NT2/D1 (cell line): ENCODE measurements at regions not wholly inside any gene's neighbourhood (a gene's known extent, or its start where the extent isn't known, plus 50 kb on each side); places are given as distances from the start of the nearest gene placed in this dataset.

Experiments used
- DNase-seq: peaks from one replicate; pipeline ENCODE4 v3.0.0-alpha.2; 2011; ENCODE audit warnings: low read depth, low spot score
- H3K27me3 ChIP-seq: 2 replicates; pipeline ENCODE4 v1.6.0; 2011; ENCODE audit warnings: mild to moderate bottlenecking; ENCODE audit not compliant: insufficient read length, insufficient read depth
- H3K36me3 ChIP-seq: 2 replicates; pipeline ENCODE4 v1.6.1; 2011; ENCODE audit warnings: mild to moderate bottlenecking, low read length, mixed read lengths; ENCODE audit not compliant: insufficient read depth, insufficient read length
- H3K4me1 ChIP-seq: 2 replicates; pipeline ENCODE4 v1.5.1; 2011; ENCODE audit not compliant: insufficient read depth, insufficient read length
- H3K4me3 ChIP-seq: 2 replicates; pipeline ENCODE4 v1.5.1; 2011; ENCODE audit warnings: low read depth; ENCODE audit not compliant: insufficient read length
- H3K9ac ChIP-seq: 2 replicates; pipeline ENCODE4 v1.6.0; 2011; ENCODE audit warnings: low read depth; ENCODE audit not compliant: insufficient read length
- H3K9me3 ChIP-seq: 2 replicates; pipeline ENCODE4 v1.5.1; 2011; ENCODE audit warnings: mild to moderate bottlenecking, low read length; ENCODE audit not compliant: insufficient read depth
- SUZ12 ChIP-seq: IDR thresholded peaks from 2 replicates; pipeline ENCODE4 v1.6.1; 2011; ENCODE audit not compliant: insufficient read length, insufficient read depth; ENCODE audit errors: extremely low read depth
- YY1 ChIP-seq: IDR thresholded peaks from 2 replicates; pipeline ENCODE4 v1.6.1; 2011; ENCODE audit not compliant: insufficient read length, insufficient read depth
- ZNF274 ChIP-seq: IDR thresholded peaks from 2 replicates; pipeline ENCODE4 v1.6.1; 2011; ENCODE audit warnings: mild to moderate bottlenecking, low read depth, low read length

- Histone ChIP-seq H3K4me1 (no peaks in the 10 kb centered on the region), H3K36me3 (no peaks in the 10 kb centered on the region), H3K4me3 (no peak overlapping the region), H3K9me3 (no peaks in the 10 kb centered on the region), H3K9ac (no peak overlapping the region), H3K27me3 (no peaks in the 10 kb centered on the region)
- TF ChIP-seq YY1, result no peak
- TF ChIP-seq ZNF274, result no peak
- no peak for TF ChIP-seq SUZ12
- no peak for DNase-seq
Measured at GRCh38 chr13:34347784-34348573, 530.0 kb downstream of the RFC3 start.

- Histone ChIP-seq H3K4me3 (no peak overlapping the region), H3K9ac (no peak overlapping the region), H3K9me3 (no peaks in the 10 kb centered on the region), H3K4me1 (no peaks in the 10 kb centered on the region), H3K27me3 (no peaks in the 10 kb centered on the region), H3K36me3 (no peaks in the 10 kb centered on the region)
- DNase-seq, result no peak
- no peak for TF ChIP-seq ZNF274
- no peak for TF ChIP-seq SUZ12
- TF ChIP-seq YY1, result no peak
Measured at GRCh38 chr13:34349091-34349722, 531.3 kb downstream of the RFC3 start.

- DNase-seq, result no peak
- Histone ChIP-seq H3K9me3 (no peaks in the 10 kb centered on the region), H3K9ac (no peak overlapping the region), H3K36me3 (no peaks in the 10 kb centered on the region), H3K4me1 (no peaks in the 10 kb centered on the region), H3K27me3 (no peaks in the 10 kb centered on the region), H3K4me3 (no peak overlapping the region)
- TF ChIP-seq ZNF274 (no peak), SUZ12 (no peak), YY1 (no peak)
Measured at GRCh38 chr13:34350671-34351070, 532.7 kb downstream of the RFC3 start.

GRCh38 chr13:34351134-34351533 is 533.2 kb downstream of the RFC3 start:
- H3K9me3 ChIP-seq, result no peaks in the 10 kb centered on the region
- no peak overlapping the region for H3K4me3 ChIP-seq
- H3K9ac ChIP-seq, result no peak overlapping the region
- DNase-seq, result no peak
- H3K27me3 ChIP-seq, result no peaks in the 10 kb centered on the region
- TF ChIP-seq YY1, result no peak
- no peak for TF ChIP-seq SUZ12
- no peak for TF ChIP-seq ZNF274
- no peaks in the 10 kb centered on the region for H3K4me1 ChIP-seq
- H3K36me3 ChIP-seq, result no peaks in the 10 kb centered on the region

- no peak for TF ChIP-seq SUZ12
- no peak for TF ChIP-seq YY1
- no peak for TF ChIP-seq ZNF274
- Histone ChIP-seq H3K4me1 (no peaks in the 10 kb centered on the region), H3K9ac (no peak overlapping the region), H3K9me3 (no peaks in the 10 kb centered on the region), H3K4me3 (no peak overlapping the region), H3K27me3 (no peaks in the 10 kb centered on the region), H3K36me3 (no peaks in the 10 kb centered on the region)
- no peak for DNase-seq
Measured at GRCh38 chr13:34352958-34353357, 535.0 kb downstream of the RFC3 start.

GRCh38 chr13:34356686-34357434 is 538.9 kb downstream of the RFC3 start:
- no peaks in the 10 kb centered on the region for H3K36me3 ChIP-seq
- no peaks in the 10 kb centered on the region for H3K27me3 ChIP-seq
- no peak overlapping the region for H3K4me3 ChIP-seq
- no peak for TF ChIP-seq SUZ12
- H3K9ac ChIP-seq, result no peak overlapping the region
- no peaks in the 10 kb centered on the region for H3K9me3 ChIP-seq
- H3K4me1 ChIP-seq, result no peaks in the 10 kb centered on the region
- no peak for DNase-seq
